Aorta (tissue), 5 donors: ENCODE measurements at regions not wholly inside any gene's neighbourhood (a gene's known extent, or its start where the extent isn't known, plus 50 kb on each side); places are given as distances from the start of the nearest gene placed in this dataset.

Experiments used
- ATAC-seq: fragments of 200-7000 bp; cut with Tn5 transposase; one replicate; pipeline ENCODE4 v1.9.1; 2022; ENCODE audit warnings: moderate library complexity; ENCODE audit not compliant: low FRiP score
- DNase-seq, 2 donors: peaks; one replicate each; pipeline ENCODE4 v3.0.0-alpha.2; 2020
- H3K27ac ChIP-seq, 2 donors: one replicate each; pipeline ENCODE4 v1.5.1; 2013; ENCODE audit warnings: low read length in 2 of 2, mild to moderate bottlenecking in 2 of 2, moderate library complexity in 2 of 2, control low read depth in 1 of 2, inconsistent platforms in 1 of 2, low read depth in 1 of 2
- H3K27me3 ChIP-seq, 2 donors: one replicate each; pipeline ENCODE4 v1.6.1; 2013; ENCODE audit warnings: control low read depth in 1 of 2, low read length in 1 of 2, mild to moderate bottlenecking in 1 of 2, moderate library complexity in 1 of 2; ENCODE audit not compliant: insufficient read depth in 2 of 2, control insufficient read depth in 1 of 2
- H3K36me3 ChIP-seq, 2 donors: one replicate each; pipeline ENCODE4 v1.6.1; 2013; ENCODE audit warnings: control low read depth in 1 of 2, low read length in 1 of 2, mild to moderate bottlenecking in 1 of 2; ENCODE audit not compliant: insufficient read depth in 2 of 2, control insufficient read depth in 1 of 2
- H3K4me1 ChIP-seq, 2 donors: one replicate each; pipeline ENCODE4 v1.6.1; 2013; ENCODE audit warnings: low read length in 2 of 2, control low read depth in 1 of 2, mild to moderate bottlenecking in 1 of 2, moderate library complexity in 1 of 2; ENCODE audit not compliant: insufficient read depth in 2 of 2, control insufficient read depth in 1 of 2
- H3K4me3 ChIP-seq, 2 donors: one replicate each; pipeline ENCODE4 v1.5.1; 2013; ENCODE audit warnings: low read length in 2 of 2, control low read depth in 1 of 2, mild to moderate bottlenecking in 1 of 2
- H3K9me3 ChIP-seq: one replicate; pipeline ENCODE4 v1.6.1; 2013; ENCODE audit warnings: mild to moderate bottlenecking, low read length; ENCODE audit not compliant: control insufficient read depth
- WGBS, 2 donors: extraction: QIAGEN DNeasy Blood & Tissue Kit; methylation state at CpG; one replicate each; pipeline ENCODE4 v1.1.7; 2013; 5-methylcytosine and 5-hydroxymethylcytosine counted together
- intact Hi-C, 2 donors: fragments of 100-400 bp; cut with DNase I; formaldehyde crosslinking; loops; one replicate each; pipeline versions ENCODE4 v1.14.2 to v1.15.0; 2022
- donor health status: healthy with polysubstance abuse.
- donor health status: Bipolar disorder and iron deficiency.
- donor health status: DM: no; HTN: no; CAD: no.
- donor health status: DM: no; HTN: no; CAD: no.
- donor health status: DM: yes; HTN: yes; CAD: no.

DNA sequence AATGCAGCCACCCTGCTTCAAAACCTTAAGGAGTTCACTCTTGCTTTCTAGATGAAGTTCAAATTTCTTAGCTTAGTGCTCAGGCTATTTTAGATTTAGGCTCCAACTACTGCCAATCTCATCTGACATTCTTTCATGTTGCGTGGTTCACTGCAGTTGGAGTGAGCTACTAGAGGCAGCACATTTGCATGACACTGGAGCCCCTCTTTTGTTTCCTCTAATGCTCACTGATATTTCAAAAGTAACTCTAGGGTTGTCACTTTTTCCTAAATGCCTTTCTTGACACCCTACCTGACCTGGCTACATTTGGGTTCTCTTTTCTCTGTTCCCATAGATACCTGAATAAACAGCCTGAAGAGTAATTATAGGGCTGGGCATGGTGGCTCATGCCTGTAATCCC lies 586.5 kb upstream of the GOT2 start:
- intact Hi-C loops = no loop called here
- no peak overlapping the region for H3K4me3 ChIP-seq
- peaks cover 0 to under 1% of the 10 kb centered on the region in 2 donors for H3K27me3 ChIP-seq
- no peak for DNase-seq
- H3K9me3 ChIP-seq = no peaks in the 10 kb centered on the region
- ATAC-seq = no peak
- no peaks in the 10 kb centered on the region for H3K36me3 ChIP-seq
- H3K4me1 ChIP-seq = no peaks in the 10 kb centered on the region
- 56 to 72% methylated on average over 1 of the region's 1 CpG for WGBS, 2 donors
- H3K27ac ChIP-seq = no peak overlapping the region

DNA sequence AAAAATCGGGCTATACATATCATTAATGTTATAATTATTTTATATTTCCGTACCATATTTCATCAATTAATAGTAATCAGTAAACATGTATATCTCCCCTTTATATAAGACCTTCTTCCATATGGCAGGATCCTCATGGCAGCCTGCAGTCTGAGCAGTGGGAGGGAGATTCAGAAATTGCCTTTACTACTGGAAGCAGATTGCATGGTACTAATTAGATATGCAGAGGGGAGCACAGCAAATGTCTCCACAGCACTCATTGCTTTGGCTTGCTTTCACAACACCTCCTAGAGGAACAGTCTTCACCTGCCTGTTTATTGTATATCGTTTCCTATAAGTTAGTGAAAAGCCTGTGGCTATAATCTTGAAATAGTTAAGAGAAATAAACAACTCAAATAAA lies 585.8 kb upstream of the GOT2 start:
- Histone ChIP-seq H3K36me3 (no peaks in the 10 kb centered on the region), H3K4me3 (no peak overlapping the region), H3K4me1 (no peaks in the 10 kb centered on the region), H3K9me3 (no peaks in the 10 kb centered on the region), H3K27me3 (peaks cover 0 to 1% of the 10 kb centered on the region in 2 donors), H3K27ac (no peak overlapping the region)
- 86 to 89% methylated on average over 3 of the region's 3 CpGs for WGBS, 2 donors
- ATAC-seq (no peak), DNase-seq (no peak)
- intact Hi-C loops = no loop called here

DNA sequence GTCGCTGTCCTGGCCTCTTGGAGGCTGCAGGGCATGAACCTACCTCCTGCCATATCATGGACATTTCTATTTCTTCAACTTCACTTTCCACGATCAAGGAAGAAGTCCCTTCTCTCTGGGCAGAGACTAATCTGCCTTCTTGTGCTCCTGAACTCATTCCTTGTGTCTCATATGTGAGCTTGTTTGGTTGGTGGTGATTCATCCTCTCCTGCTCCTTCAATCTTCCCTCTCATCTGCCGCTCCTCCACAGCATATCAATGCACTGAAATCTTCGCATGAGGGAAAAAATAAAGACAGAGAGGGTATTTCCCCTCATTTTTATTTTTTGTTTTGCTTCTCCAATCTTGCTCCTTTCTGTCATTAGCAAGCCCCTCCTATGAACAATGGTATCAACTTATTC lies 571.7 kb upstream of the GOT2 start:
- no peak for ATAC-seq

DNA sequence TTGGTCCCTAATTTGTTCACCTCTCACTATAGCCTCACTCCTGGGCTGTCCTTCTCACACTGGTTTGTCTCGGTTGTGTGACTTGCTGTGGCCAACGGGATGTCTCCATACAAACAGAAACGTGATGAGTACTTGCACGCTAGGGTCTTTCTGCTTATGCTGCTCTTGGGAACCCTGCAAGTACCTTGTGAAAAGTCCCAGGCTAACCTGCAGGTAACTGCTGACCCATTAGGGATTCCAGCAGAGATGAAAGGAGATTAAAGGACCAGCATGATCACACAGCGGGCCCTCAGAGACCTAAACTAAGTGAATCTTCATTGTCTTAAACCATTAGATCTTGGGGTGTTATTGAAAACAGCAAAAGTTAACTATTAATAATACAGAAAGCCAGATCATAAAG lies 562.8 kb upstream of the GOT2 start:
- Histone ChIP-seq H3K27ac (no peak overlapping the region), H3K9me3 (peaks cover 1% of the 10 kb centered on the region), H3K4me3 (no peak overlapping the region), H3K36me3 (no peaks in the 10 kb centered on the region), H3K27me3 (peaks cover 0 to 2% of the 10 kb centered on the region in 2 donors), H3K4me1 (no peaks in the 10 kb centered on the region)
- DNase-seq = no peak
- WGBS, 2 donors = 29 to 32% methylated on average over 5 of the region's 5 CpGs
- intact Hi-C loops = no loop called here
- no peak for ATAC-seq

More for the DNA sequence above, 571.7 kb upstream of the GOT2 start:
- Histone ChIP-seq H3K4me3 (no peak overlapping the region), H3K36me3 (no peaks in the 10 kb centered on the region), H3K27ac (no peak overlapping the region), H3K4me1 (no peaks in the 10 kb centered on the region), H3K9me3 (peaks cover 1% of the 10 kb centered on the region), H3K27me3 (no peaks in the 10 kb centered on the region)
- 88 to 92% methylated on average over 4 of the region's 4 CpGs for WGBS, 2 donors
- no peak for DNase-seq
- intact Hi-C loops = no loop called here

DNA sequence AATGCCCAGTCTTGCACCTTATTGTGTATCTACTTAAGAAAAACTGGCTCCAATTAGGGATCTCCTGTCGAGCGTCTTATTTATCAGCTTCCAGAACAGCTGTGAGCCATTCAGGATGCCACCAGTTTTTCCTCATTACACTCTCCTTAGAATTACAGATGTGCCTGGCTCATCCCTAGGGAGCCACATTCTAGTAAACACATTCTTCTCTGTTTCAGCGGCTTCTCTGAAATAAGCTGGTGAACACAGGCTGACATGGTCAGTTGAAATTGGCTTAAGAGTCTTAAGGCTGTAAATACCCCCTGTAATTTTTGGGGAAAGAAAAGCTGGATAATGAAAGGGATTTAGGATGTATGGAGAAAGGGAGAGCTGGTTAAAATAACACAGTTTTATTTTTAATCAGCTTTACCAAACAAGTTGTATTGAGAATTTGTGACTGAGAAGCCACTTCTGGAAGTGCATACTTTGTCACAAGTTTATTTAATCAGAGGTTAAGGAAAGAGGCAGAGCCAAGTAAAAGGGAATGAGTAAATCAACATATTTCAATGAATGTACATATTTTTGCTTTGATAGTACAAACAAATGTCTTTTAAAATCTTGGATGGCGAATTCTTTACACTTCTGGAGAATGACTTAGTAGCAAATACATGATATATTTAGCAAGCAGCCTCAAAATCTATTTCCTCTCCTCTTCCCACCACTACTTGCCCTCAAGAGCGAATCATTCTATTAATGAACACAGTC lies 562.0 kb upstream of the GOT2 start:
- no peak overlapping the region for H3K27ac ChIP-seq
- H3K36me3 ChIP-seq = no peaks in the 10 kb centered on the region
- 9 to 12% methylated on average over 5 of the region's 5 CpGs for WGBS, 2 donors
- no peak for ATAC-seq
- intact Hi-C loops = no loop called here
- no peak for DNase-seq
- no peak overlapping the region for H3K4me3 ChIP-seq
- H3K27me3 ChIP-seq = peaks cover 0 to 2% of the 10 kb centered on the region in 2 donors
- H3K4me1 ChIP-seq = no peaks in the 10 kb centered on the region
- peaks cover 1% of the 10 kb centered on the region for H3K9me3 ChIP-seq

DNA sequence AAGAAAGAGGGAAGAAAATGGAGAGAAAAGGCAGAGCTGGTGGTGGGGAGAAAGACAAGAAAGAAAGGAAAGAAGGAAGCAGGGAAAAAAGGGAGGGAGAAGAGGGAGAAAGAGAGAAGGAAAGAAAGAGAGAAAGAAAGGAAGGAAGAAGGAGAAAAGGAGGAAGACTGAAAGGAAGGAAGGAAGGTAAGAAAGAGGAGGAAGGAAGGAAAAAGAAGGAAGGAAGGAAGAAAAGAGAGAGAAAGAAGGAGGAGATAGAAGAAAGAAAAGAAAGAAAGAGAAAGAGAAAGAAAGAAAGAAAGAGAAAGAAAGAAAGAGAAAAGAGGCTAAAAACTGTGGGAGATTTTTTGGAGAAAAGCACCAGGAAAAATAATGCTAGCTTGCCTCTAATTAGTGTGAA lies 561.4 kb upstream of the GOT2 start:
- intact Hi-C loops = no loop called here
- no peak overlapping the region for H3K4me3 ChIP-seq

DNA sequence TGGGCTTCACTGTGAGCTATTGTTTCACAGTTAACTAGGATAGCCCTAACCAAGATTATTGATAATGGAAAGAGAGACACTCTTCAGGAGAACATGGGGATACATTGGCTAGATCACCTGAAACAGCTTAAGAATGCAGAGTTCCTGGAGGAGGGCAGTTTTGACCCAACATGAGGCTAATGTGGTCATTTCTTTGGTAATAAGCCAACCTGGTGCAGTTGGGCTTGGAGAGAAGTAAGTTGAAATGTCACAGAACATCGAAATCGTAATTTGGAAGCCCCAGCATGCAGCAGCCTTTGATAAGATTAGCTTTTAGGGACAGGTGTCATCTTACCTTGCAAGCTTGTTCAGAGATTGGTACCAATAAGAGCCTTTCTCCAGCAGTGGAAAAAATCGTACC lies 556.6 kb upstream of the GOT2 start:
- intact Hi-C loops = no loop called here
- no peak overlapping the region for H3K4me3 ChIP-seq
- no peak for ATAC-seq
- no peak for DNase-seq
- H3K27me3 ChIP-seq = no peaks in the 10 kb centered on the region
- whole genome bisulfite sequencing, 2 donors = 78 to 88% methylated on average over 3 of the region's 3 CpGs
- no peak overlapping the region for H3K27ac ChIP-seq
- H3K4me1 ChIP-seq = no peaks in the 10 kb centered on the region
- no peaks in the 10 kb centered on the region for H3K36me3 ChIP-seq
- no peaks in the 10 kb centered on the region for H3K9me3 ChIP-seq

More for the DNA sequence above, 561.4 kb upstream of the GOT2 start:
- Histone ChIP-seq H3K36me3 (no peaks in the 10 kb centered on the region), H3K4me1 (no peaks in the 10 kb centered on the region), H3K9me3 (peaks cover 1% of the 10 kb centered on the region), H3K27me3 (peaks cover 0 to 2% of the 10 kb centered on the region in 2 donors), H3K27ac (no peak overlapping the region)
- ATAC-seq (no peak), DNase-seq (no peak)

DNA sequence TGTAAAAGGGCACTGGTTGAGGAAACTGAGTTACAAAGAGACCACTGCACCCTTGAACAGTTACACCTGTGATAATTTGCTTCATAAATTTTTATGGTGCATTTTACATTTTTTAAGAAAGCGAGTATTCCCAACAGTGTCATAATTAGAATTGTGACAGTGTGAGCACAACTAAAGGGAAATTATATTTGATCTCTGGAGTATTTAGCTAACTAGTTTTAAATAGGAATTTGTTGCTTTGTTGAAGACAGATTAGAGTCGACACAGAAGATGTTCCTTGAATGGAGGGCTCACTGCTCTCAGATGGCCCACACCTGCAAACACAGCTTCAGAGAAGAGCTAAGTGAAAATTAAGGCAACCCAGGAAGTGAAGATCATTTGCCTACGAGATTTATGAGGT lies 555.0 kb upstream of the GOT2 start:
- intact Hi-C loops = no loop called here
- no peak for ATAC-seq
- no peaks in the 10 kb centered on the region for H3K9me3 ChIP-seq
- no peak overlapping the region for H3K27ac ChIP-seq
- H3K4me1 ChIP-seq = no peaks in the 10 kb centered on the region
- H3K27me3 ChIP-seq = no peaks in the 10 kb centered on the region
- no peak for DNase-seq
- H3K4me3 ChIP-seq = no peak overlapping the region
- WGBS, 2 donors = 71 to 77% methylated on average over 3 of the region's 3 CpGs
- no peaks in the 10 kb centered on the region for H3K36me3 ChIP-seq

DNA sequence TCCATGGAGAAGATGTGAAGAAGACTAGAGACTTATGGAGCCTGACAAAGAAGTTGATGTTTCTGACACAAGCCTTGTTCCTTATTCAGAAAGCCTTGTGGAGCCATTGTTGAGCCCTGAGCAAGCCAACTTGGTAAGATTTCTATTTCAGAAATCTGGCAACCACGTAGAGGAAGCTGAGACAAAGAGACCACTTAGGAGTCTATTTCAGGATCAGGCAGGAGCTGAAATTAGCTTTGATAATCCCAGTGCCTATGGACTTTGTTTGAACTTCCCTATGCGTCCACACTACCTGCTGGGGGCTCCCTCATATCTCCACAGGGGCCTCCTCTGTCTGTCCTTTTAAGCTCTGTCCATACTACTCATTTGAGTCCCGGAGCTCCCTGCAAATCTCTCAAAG lies 540.0 kb upstream of the GOT2 start:
- H3K36me3 ChIP-seq = no peaks in the 10 kb centered on the region
- no peaks in the 10 kb centered on the region for H3K27me3 ChIP-seq
- no peaks in the 10 kb centered on the region for H3K4me1 ChIP-seq
- DNase-seq (no peak), ATAC-seq (no peak)
- intact Hi-C loops = no loop called here
- H3K9me3 ChIP-seq = no peaks in the 10 kb centered on the region
- no peak overlapping the region for H3K4me3 ChIP-seq
- no peak overlapping the region for H3K27ac ChIP-seq
- 28 to 34% methylated on average over 3 of the region's 3 CpGs for WGBS, 2 donors
